ENCODE measurements at regions not wholly inside any gene's neighbourhood (a gene's known extent, or its start where the extent isn't known, plus 50 kb on each side); places are given as distances from the start of the nearest gene placed in this dataset.

DNA sequence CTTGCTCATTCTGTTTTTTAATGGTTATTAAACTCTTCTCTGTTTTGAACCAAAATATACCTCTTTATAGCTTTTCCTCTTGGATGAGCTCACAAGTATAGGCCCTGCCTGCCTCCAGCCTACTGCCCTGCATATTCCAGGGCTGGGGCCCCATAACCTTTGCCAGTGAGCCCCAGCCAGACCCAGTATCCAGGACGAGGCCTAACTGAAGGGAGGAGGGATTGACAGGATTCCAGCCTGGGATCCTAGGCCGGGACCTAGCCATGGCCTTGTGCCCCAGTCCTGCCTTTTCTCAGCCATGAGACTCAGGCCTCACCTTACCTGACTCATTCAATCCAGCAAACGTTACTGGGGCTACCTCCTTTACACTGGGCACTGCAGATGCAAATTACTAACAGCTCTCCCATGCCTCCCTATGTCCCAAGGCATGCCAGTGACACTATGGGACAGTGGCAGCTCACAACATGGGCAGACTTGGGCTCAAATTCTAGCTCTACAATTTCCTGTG, 159.2 kb downstream of the DDX1 start:
- Histone ChIP-seq H3K27ac (ENCODE audit: low read depth) (no peak overlapping the region), H3K9me2 (ENCODE audit: insufficient read depth) (no peaks in the 10 kb centered on the region), H3K4me2 (no peak overlapping the region), H3K79me2 (replicated peaks; ENCODE audit: insufficient read depth) (no peaks in the 10 kb centered on the region), H2AFZ (no peak overlapping the region), H3K4me1 (ENCODE audit: insufficient read depth) (peaks cover 15% of the 10 kb centered on the region), H4K20me1 (replicated peaks; ENCODE audit: insufficient read depth) (no peaks in the 10 kb centered on the region), H3K4me3 (no peak overlapping the region), H3K27me3 (ENCODE audit: insufficient read depth) (no peaks in the 10 kb centered on the region), H3F3A (replicated peaks; ENCODE audit: low read depth) (no peaks in the 10 kb centered on the region), H3K36me3 (ENCODE audit: insufficient read depth) (no peaks in the 10 kb centered on the region)
- DNase-seq (ENCODE audit: low spot score): no peak
- H3K4me3 Mint-ChIP-seq: no peak overlapping the region
- TF ChIP-seq, protein P1, sequence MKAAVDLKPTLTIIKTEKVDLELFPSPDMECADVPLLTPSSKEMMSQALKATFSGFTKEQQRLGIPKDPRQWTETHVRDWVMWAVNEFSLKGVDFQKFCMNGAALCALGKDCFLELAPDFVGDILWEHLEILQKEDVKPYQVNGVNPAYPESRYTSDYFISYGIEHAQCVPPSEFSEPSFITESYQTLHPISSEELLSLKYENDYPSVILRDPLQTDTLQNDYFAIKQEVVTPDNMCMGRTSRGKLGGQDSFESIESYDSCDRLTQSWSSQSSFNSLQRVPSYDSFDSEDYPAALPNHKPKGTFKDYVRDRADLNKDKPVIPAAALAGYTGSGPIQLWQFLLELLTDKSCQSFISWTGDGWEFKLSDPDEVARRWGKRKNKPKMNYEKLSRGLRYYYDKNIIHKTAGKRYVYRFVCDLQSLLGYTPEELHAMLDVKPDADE (IDR thresholded peaks at IDR 0.05): no peak
- no peak for TF ChIP-seq EZH2phosphoT487 (IDR thresholded peaks at IDR 0.05; ENCODE audit: unreplicated experiment)
- TF ChIP-seq NANOG (IDR thresholded peaks at IDR 0.05; ENCODE audit: borderline replicate concordance): no peak
- TF ChIP-seq, protein P2, sequence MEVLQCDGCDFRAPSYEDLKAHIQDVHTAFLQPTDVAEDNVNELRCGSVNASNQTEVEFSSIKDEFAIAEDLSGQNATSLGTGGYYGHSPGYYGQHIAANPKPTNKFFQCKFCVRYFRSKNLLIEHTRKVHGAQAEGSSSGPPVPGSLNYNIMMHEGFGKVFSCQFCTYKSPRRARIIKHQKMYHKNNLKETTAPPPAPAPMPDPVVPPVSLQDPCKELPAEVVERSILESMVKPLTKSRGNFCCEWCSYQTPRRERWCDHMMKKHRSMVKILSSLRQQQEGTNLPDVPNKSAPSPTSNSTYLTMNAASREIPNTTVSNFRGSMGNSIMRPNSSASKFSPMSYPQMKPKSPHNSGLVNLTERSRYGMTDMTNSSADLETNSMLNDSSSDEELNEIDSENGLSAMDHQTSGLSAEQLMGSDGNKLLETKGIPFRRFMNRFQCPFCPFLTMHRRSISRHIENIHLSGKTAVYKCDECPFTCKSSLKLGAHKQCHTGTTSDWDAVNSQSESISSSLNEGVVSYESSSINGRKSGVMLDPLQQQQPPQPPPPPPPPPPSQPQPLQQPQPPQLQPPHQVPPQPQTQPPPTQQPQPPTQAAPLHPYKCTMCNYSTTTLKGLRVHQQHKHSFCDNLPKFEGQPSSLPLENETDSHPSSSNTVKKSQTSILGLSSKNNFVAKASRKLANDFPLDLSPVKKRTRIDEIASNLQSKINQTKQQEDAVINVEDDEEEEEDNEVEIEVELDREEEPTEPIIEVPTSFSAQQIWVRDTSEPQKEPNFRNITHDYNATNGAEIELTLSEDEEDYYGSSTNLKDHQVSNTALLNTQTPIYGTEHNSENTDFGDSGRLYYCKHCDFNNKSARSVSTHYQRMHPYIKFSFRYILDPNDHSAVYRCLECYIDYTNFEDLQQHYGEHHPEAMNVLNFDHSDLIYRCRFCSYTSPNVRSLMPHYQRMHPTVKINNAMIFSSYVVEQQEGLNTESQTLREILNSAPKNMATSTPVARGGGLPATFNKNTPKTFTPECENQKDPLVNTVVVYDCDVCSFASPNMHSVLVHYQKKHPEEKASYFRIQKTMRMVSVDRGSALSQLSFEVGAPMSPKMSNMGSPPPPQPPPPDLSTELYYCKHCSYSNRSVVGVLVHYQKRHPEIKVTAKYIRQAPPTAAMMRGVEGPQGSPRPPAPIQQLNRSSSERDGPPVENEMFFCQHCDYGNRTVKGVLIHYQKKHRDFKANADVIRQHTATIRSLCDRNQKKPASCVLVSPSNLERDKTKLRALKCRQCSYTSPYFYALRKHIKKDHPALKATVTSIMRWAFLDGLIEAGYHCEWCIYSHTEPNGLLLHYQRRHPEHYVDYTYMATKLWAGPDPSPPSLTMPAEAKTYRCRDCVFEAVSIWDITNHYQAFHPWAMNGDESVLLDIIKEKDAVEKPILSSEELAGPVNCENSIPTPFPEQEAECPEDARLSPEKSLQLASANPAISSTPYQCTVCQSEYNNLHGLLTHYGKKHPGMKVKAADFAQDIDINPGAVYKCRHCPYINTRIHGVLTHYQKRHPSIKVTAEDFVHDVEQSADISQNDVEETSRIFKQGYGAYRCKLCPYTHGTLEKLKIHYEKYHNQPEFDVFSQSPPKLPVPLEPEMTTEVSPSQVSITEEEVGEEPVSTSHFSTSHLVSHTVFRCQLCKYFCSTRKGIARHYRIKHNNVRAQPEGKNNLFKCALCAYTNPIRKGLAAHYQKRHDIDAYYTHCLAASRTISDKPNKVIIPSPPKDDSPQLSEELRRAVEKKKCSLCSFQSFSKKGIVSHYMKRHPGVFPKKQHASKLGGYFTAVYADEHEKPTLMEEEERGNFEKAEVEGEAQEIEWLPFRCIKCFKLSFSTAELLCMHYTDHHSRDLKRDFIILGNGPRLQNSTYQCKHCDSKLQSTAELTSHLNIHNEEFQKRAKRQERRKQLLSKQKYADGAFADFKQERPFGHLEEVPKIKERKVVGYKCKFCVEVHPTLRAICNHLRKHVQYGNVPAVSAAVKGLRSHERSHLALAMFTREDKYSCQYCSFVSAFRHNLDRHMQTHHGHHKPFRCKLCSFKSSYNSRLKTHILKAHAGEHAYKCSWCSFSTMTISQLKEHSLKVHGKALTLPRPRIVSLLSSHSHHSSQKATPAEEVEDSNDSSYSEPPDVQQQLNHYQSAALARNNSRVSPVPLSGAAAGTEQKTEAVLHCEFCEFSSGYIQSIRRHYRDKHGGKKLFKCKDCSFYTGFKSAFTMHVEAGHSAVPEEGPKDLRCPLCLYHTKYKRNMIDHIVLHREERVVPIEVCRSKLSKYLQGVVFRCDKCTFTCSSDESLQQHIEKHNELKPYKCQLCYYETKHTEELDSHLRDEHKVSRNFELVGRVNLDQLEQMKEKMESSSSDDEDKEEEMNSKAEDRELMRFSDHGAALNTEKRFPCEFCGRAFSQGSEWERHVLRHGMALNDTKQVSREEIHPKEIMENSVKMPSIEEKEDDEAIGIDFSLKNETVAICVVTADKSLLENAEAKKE (CRISPR knock-in tag; IDR thresholded peaks at IDR 0.05): no peak
- no peak for TF ChIP-seq POLR2AphosphoS5 (IDR thresholded peaks at IDR 0.05; ENCODE audit: low read depth)
- TF ChIP-seq CREB1 (CRISPR knock-in tag; IDR thresholded peaks at IDR 0.05; ENCODE audit: low read depth): no peak
- TF ChIP-seq, protein P3, sequence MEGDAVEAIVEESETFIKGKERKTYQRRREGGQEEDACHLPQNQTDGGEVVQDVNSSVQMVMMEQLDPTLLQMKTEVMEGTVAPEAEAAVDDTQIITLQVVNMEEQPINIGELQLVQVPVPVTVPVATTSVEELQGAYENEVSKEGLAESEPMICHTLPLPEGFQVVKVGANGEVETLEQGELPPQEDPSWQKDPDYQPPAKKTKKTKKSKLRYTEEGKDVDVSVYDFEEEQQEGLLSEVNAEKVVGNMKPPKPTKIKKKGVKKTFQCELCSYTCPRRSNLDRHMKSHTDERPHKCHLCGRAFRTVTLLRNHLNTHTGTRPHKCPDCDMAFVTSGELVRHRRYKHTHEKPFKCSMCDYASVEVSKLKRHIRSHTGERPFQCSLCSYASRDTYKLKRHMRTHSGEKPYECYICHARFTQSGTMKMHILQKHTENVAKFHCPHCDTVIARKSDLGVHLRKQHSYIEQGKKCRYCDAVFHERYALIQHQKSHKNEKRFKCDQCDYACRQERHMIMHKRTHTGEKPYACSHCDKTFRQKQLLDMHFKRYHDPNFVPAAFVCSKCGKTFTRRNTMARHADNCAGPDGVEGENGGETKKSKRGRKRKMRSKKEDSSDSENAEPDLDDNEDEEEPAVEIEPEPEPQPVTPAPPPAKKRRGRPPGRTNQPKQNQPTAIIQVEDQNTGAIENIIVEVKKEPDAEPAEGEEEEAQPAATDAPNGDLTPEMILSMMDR (conservative IDR thresholded peaks at IDR 0.05; ENCODE audit: low read depth in 2 of 2): no peak
- TF ChIP-seq, protein P4, sequence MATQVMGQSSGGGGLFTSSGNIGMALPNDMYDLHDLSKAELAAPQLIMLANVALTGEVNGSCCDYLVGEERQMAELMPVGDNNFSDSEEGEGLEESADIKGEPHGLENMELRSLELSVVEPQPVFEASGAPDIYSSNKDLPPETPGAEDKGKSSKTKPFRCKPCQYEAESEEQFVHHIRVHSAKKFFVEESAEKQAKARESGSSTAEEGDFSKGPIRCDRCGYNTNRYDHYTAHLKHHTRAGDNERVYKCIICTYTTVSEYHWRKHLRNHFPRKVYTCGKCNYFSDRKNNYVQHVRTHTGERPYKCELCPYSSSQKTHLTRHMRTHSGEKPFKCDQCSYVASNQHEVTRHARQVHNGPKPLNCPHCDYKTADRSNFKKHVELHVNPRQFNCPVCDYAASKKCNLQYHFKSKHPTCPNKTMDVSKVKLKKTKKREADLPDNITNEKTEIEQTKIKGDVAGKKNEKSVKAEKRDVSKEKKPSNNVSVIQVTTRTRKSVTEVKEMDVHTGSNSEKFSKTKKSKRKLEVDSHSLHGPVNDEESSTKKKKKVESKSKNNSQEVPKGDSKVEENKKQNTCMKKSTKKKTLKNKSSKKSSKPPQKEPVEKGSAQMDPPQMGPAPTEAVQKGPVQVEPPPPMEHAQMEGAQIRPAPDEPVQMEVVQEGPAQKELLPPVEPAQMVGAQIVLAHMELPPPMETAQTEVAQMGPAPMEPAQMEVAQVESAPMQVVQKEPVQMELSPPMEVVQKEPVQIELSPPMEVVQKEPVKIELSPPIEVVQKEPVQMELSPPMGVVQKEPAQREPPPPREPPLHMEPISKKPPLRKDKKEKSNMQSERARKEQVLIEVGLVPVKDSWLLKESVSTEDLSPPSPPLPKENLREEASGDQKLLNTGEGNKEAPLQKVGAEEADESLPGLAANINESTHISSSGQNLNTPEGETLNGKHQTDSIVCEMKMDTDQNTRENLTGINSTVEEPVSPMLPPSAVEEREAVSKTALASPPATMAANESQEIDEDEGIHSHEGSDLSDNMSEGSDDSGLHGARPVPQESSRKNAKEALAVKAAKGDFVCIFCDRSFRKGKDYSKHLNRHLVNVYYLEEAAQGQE (IDR thresholded peaks at IDR 0.05; ENCODE audit: unreplicated experiment): no peak
- no peak for TF ChIP-seq JUNB (IDR thresholded peaks at IDR 0.05; ENCODE audit: unreplicated experiment)
- no peak for TF ChIP-seq ZNF114 (CRISPR knock-in tag; IDR thresholded peaks at IDR 0.05)
- no peak for TF ChIP-seq ZNF331 (CRISPR knock-in tag; IDR thresholded peaks at IDR 0.05; ENCODE audit: low read depth)
- TF ChIP-seq STAT1 (IDR thresholded peaks at IDR 0.05; ENCODE audit: unreplicated experiment): no peak
- no peak for TF ChIP-seq EZH2 (IDR thresholded peaks at IDR 0.05; ENCODE audit: low read depth, unreplicated experiment)
- H3K27ac Mint-ChIP-seq: no peak overlapping the region
- no peak for ATAC-seq
- H3K4me1 Mint-ChIP-seq: peaks cover 17% of the 10 kb centered on the region
- H3K27me3 Mint-ChIP-seq (ENCODE audit: insufficient read depth, low read depth, poor library complexity): peaks cover 7% of the 10 kb centered on the region
- H3K9me3 Mint-ChIP-seq: peaks cover 3% of the 10 kb centered on the region; the same call in 2 of the 3 replicates
- H3K36me3 Mint-ChIP-seq (ENCODE audit: low read depth): 0 out of 3 replicates have a peak, but pooled peaks cover 2% of the 10 kb centered on the region

All from GM23338 (cell line).